ENCODE measurements at regions not wholly inside any gene's neighbourhood (a gene's known extent, or its start where the extent isn't known, plus 50 kb on each side); places are given as distances from the start of the nearest gene placed in this dataset.

DNA sequence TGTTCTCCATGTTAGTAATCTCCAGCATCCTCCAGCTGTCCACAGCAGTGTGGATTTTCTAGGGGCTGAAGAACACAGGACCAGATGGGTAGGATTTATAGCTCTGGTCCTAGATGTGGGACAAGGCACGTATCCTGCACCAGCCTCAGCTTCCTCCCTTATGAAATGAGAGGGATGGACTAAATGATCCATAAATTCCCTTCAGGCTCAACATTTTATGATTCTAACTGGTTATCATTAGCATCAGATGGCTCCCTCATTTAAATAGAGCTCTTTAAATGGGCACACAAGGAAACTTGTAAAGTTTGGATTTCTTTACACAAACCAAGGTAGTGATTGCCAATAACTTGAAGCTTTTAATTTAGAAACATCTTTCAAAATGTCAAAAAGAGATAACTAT, 97.7 kb downstream of the ESM1 start:
- no peak for DNase-seq
- H3K9me2 ChIP-seq, result no peaks in the 10 kb centered on the region
- TF ChIP-seq, protein P1, sequence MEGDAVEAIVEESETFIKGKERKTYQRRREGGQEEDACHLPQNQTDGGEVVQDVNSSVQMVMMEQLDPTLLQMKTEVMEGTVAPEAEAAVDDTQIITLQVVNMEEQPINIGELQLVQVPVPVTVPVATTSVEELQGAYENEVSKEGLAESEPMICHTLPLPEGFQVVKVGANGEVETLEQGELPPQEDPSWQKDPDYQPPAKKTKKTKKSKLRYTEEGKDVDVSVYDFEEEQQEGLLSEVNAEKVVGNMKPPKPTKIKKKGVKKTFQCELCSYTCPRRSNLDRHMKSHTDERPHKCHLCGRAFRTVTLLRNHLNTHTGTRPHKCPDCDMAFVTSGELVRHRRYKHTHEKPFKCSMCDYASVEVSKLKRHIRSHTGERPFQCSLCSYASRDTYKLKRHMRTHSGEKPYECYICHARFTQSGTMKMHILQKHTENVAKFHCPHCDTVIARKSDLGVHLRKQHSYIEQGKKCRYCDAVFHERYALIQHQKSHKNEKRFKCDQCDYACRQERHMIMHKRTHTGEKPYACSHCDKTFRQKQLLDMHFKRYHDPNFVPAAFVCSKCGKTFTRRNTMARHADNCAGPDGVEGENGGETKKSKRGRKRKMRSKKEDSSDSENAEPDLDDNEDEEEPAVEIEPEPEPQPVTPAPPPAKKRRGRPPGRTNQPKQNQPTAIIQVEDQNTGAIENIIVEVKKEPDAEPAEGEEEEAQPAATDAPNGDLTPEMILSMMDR (IDR thresholded peaks at IDR 0.05), result no peak
- TF ChIP-seq JUND (IDR thresholded peaks at IDR 0.05) (no peak), FOXJ3 (CRISPR knock-in tag; IDR thresholded peaks at IDR 0.05) (no peak), EZH2phosphoT487 (IDR thresholded peaks at IDR 0.05; ENCODE audit: borderline replicate concordance, low read depth) (no peak), NFIC (IDR thresholded peaks at IDR 0.05; ENCODE audit: borderline replicate concordance) (no peak), RFX5 (IDR thresholded peaks at IDR 0.05; ENCODE audit: low read length) (no peak)
- TF ChIP-seq, protein P2, sequence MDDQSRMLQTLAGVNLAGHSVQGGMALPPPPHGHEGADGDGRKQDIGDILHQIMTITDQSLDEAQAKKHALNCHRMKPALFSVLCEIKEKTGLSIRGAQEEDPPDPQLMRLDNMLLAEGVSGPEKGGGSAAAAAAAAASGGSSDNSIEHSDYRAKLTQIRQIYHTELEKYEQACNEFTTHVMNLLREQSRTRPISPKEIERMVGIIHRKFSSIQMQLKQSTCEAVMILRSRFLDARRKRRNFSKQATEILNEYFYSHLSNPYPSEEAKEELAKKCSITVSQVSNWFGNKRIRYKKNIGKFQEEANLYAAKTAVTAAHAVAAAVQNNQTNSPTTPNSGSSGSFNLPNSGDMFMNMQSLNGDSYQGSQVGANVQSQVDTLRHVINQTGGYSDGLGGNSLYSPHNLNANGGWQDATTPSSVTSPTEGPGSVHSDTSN (IDR thresholded peaks at IDR 0.05), result no peak
- TF ChIP-seq, protein P3, sequence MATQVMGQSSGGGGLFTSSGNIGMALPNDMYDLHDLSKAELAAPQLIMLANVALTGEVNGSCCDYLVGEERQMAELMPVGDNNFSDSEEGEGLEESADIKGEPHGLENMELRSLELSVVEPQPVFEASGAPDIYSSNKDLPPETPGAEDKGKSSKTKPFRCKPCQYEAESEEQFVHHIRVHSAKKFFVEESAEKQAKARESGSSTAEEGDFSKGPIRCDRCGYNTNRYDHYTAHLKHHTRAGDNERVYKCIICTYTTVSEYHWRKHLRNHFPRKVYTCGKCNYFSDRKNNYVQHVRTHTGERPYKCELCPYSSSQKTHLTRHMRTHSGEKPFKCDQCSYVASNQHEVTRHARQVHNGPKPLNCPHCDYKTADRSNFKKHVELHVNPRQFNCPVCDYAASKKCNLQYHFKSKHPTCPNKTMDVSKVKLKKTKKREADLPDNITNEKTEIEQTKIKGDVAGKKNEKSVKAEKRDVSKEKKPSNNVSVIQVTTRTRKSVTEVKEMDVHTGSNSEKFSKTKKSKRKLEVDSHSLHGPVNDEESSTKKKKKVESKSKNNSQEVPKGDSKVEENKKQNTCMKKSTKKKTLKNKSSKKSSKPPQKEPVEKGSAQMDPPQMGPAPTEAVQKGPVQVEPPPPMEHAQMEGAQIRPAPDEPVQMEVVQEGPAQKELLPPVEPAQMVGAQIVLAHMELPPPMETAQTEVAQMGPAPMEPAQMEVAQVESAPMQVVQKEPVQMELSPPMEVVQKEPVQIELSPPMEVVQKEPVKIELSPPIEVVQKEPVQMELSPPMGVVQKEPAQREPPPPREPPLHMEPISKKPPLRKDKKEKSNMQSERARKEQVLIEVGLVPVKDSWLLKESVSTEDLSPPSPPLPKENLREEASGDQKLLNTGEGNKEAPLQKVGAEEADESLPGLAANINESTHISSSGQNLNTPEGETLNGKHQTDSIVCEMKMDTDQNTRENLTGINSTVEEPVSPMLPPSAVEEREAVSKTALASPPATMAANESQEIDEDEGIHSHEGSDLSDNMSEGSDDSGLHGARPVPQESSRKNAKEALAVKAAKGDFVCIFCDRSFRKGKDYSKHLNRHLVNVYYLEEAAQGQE (IDR thresholded peaks at IDR 0.05; ENCODE audit: low read depth, low read length), result no peak
- H3K9ac ChIP-seq, result no peak overlapping the region
- no peak overlapping the region for H3K4me2 ChIP-seq
- H4K20me1 ChIP-seq (ENCODE audit: insufficient read depth), result no peaks in the 10 kb centered on the region
- ChIA-PET CTCF (interaction anchor here (1.9 kb wide), 2 partner anchors 20 to 371 kb away, joined by 7 to 8 read pairs; partner anchors contain the start of gene SNX18), POLR2A (no interaction called here)
- H3K27me3 ChIP-seq (ENCODE audit: insufficient read depth), result peaks cover 49% of the 10 kb centered on the region; the same call in 1 of the 2 replicates
- peaks cover 0 to 7% of the 10 kb centered on the region in 2 experiments; a peak in 2 of 4 replicates for H3K4me1 ChIP-seq (ENCODE audit: control insufficient read depth in 1 of 2, insufficient read depth in 2 of 2, low read depth in 1 of 2, low read length in 1 of 2)
- H3K27ac ChIP-seq (ENCODE audit: low read depth in 2 of 2, low read length in 1 of 2), result no peak overlapping the region
- no peak overlapping the region for H3K4me3 ChIP-seq (ENCODE audit: low read depth in 2 of 2, low read length in 1 of 2)
- WGBS (ENCODE audit: low lambda C conversion rate), result 42% methylated on average over 1 of the region's 1 CpG
- no peaks in the 10 kb centered on the region for H3K9me3 ChIP-seq
- no peaks in the 10 kb centered on the region for H3F3A ChIP-seq (replicated peaks; ENCODE audit: insufficient read depth)
- no peak overlapping the region for H2AFZ ChIP-seq (ENCODE audit: low read depth)
- no peaks in the 10 kb centered on the region for H3K36me3 ChIP-seq (replicated peaks in 1 of 2; ENCODE audit: control insufficient read depth in 1 of 2, insufficient read depth in 2 of 2, low read length in 1 of 2)
- H3K79me2 ChIP-seq (ENCODE audit: insufficient read depth), result no peaks in the 10 kb centered on the region

DNA sequence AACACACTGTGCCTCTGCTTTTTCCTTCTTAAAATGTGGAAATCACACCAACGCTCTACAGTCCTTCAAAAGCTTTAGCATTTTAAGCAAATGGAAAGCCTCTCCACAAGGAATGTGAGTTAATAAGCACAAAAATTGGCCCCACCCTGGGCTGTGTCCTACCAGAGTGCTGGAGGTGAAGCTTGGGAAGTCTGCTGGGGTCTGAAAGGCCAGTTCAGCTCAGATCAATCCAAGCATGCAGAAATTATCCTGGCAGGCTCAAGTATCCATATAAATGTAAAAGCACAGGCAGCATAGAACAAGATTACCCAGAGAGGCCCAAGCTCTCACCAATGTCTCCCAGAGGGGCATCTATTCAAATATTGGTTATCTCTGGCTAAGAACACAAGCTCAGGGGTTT, 98.5 kb downstream of the ESM1 start:
- no peaks in the 10 kb centered on the region for H3K9me3 ChIP-seq
- peaks cover 45% of the 10 kb centered on the region; the same call in 1 of the 2 replicates for H3K27me3 ChIP-seq (ENCODE audit: insufficient read depth)
- H2AFZ ChIP-seq (ENCODE audit: low read depth), result no peak overlapping the region
- peaks cover 0 to 7% of the 10 kb centered on the region in 2 experiments; a peak in 2 of 4 replicates for H3K4me1 ChIP-seq (ENCODE audit: control insufficient read depth in 1 of 2, insufficient read depth in 2 of 2, low read depth in 1 of 2, low read length in 1 of 2)
- DNase-seq, result no peak
- no peaks in the 10 kb centered on the region for H3K36me3 ChIP-seq (replicated peaks in 1 of 2; ENCODE audit: control insufficient read depth in 1 of 2, insufficient read depth in 2 of 2, low read length in 1 of 2)
- H3F3A ChIP-seq (replicated peaks; ENCODE audit: insufficient read depth), result no peaks in the 10 kb centered on the region
- H3K27ac ChIP-seq (ENCODE audit: low read depth in 2 of 2, low read length in 1 of 2), result no peak overlapping the region
- TF ChIP-seq, protein P2 (IDR thresholded peaks at IDR 0.05), result no peak
- TF ChIP-seq, protein P4, sequence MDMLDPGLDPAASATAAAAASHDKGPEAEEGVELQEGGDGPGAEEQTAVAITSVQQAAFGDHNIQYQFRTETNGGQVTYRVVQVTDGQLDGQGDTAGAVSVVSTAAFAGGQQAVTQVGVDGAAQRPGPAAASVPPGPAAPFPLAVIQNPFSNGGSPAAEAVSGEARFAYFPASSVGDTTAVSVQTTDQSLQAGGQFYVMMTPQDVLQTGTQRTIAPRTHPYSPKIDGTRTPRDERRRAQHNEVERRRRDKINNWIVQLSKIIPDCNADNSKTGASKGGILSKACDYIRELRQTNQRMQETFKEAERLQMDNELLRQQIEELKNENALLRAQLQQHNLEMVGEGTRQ (IDR thresholded peaks at IDR 0.05; ENCODE audit: borderline replicate concordance, low read depth, low read length), result no peak
- no peak for TF ChIP-seq CHD2 (IDR thresholded peaks at IDR 0.05; ENCODE audit: low read length, partially characterized antibody)
- no peak for TF ChIP-seq FOXM1 (IDR thresholded peaks at IDR 0.05; ENCODE audit: low read depth)
- TF ChIP-seq TEAD4 (IDR thresholded peaks at IDR 0.05; ENCODE audit: borderline replicate concordance, insufficient read depth), result no peak
- TF ChIP-seq RAD21 (IDR thresholded peaks at IDR 0.05; ENCODE audit: low read length), result no peak
- TF ChIP-seq, protein P5, sequence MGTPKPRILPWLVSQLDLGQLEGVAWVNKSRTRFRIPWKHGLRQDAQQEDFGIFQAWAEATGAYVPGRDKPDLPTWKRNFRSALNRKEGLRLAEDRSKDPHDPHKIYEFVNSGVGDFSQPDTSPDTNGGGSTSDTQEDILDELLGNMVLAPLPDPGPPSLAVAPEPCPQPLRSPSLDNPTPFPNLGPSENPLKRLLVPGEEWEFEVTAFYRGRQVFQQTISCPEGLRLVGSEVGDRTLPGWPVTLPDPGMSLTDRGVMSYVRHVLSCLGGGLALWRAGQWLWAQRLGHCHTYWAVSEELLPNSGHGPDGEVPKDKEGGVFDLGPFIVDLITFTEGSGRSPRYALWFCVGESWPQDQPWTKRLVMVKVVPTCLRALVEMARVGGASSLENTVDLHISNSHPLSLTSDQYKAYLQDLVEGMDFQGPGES (IDR thresholded peaks at IDR 0.05; ENCODE audit: low read depth, low read length), result no peak
- CTCF ChIA-PET, result interaction anchor here (1.1 to 2.3 kb wide), 6 partner anchors 8 to 397 kb away, joined by 3 to 9 read pairs (median 6); partner anchors contain the start of gene SNX18
- no peaks in the 10 kb centered on the region for H3K79me2 ChIP-seq (ENCODE audit: insufficient read depth)
- POLR2A ChIA-PET, result no interaction called here
- 6% methylated on average over 1 of the region's 1 CpG for WGBS (ENCODE audit: low lambda C conversion rate)
- H3K9ac ChIP-seq, result no peak overlapping the region
- no peaks in the 10 kb centered on the region for H3K9me2 ChIP-seq
- H3K4me3 ChIP-seq (ENCODE audit: low read depth in 2 of 2, low read length in 1 of 2), result no peak overlapping the region
- H3K4me2 ChIP-seq, result no peak overlapping the region
- H4K20me1 ChIP-seq (ENCODE audit: insufficient read depth), result no peaks in the 10 kb centered on the region

All from SK-N-SH (cell line).